ENCODE measurements at regions not wholly inside any gene's neighbourhood (a gene's known extent, or its start where the extent isn't known, plus 50 kb on each side); places are given as distances from the start of the nearest gene placed in this dataset.

- no peak overlapping the region for H3K27ac ChIP-seq (ENCODE audit: low read depth, low read length)
- no peak overlapping the region for H3K4me3 ChIP-seq (ENCODE audit: insufficient read depth, low read length)
- H3K4me1 ChIP-seq (ENCODE audit: insufficient read depth, low read length): no peaks in the 10 kb centered on the region
- no peak for DNase-seq (ENCODE audit: insufficient read length, low spot score, missing footprints)
- H4K20me1 ChIP-seq (ENCODE audit: insufficient read depth, low read length): no peaks in the 10 kb centered on the region
- H3K36me3 ChIP-seq (ENCODE audit: insufficient read depth, low read length): no peaks in the 10 kb centered on the region
- no peak for TF ChIP-seq CTCF (IDR thresholded peaks at IDR 0.05; ENCODE audit: extremely low read depth, low read depth, low read length)
- no peaks in the 10 kb centered on the region for H3K79me2 ChIP-seq (ENCODE audit: insufficient read depth, low read length)
- no peaks in the 10 kb centered on the region for H3K27me3 ChIP-seq (ENCODE audit: insufficient read depth, low read length)
- H2AFZ ChIP-seq (ENCODE audit: low read length): no peak overlapping the region
- H3K9me3 ChIP-seq (ENCODE audit: low read depth, low read length): peaks cover 4% of the 10 kb centered on the region
- no peak overlapping the region for H3K4me2 ChIP-seq (ENCODE audit: insufficient read depth, low read length)
Observed at GRCh38 chr16:35370617-35371016, 1911.2 kb downstream of the TP53TG3F start.

- no peak overlapping the region for H3K4me3 ChIP-seq (ENCODE audit: insufficient read depth, low read length)
- H3K9me3 ChIP-seq (ENCODE audit: low read depth, low read length): no peaks in the 10 kb centered on the region
- no peak overlapping the region for H3K4me2 ChIP-seq (ENCODE audit: insufficient read depth, low read length)
- H3K27me3 ChIP-seq (ENCODE audit: insufficient read depth, low read length): no peaks in the 10 kb centered on the region
- H4K20me1 ChIP-seq (ENCODE audit: insufficient read depth, low read length): no peaks in the 10 kb centered on the region
- no peaks in the 10 kb centered on the region for H3K79me2 ChIP-seq (ENCODE audit: insufficient read depth, low read length)
- H3K36me3 ChIP-seq (ENCODE audit: insufficient read depth, low read length): no peaks in the 10 kb centered on the region
- H2AFZ ChIP-seq (ENCODE audit: low read length): no peak overlapping the region
- no peak for DNase-seq (ENCODE audit: insufficient read length, low spot score, missing footprints)
- no peaks in the 10 kb centered on the region for H3K4me1 ChIP-seq (ENCODE audit: insufficient read depth, low read length)
- TF ChIP-seq CTCF (IDR thresholded peaks at IDR 0.05; ENCODE audit: extremely low read depth, low read depth, low read length): no peak
- H3K27ac ChIP-seq (ENCODE audit: low read depth, low read length): no peak overlapping the region
Observed at GRCh38 chr16:35377142-35377541, 1917.7 kb downstream of the TP53TG3F start.

GRCh38 chr16:35386619-35387018, 1927.2 kb downstream of the TP53TG3F start:
- Histone ChIP-seq H3K9me3 (ENCODE audit: low read depth, low read length) (no peaks in the 10 kb centered on the region), H2AFZ (ENCODE audit: low read length) (no peak overlapping the region), H3K27ac (ENCODE audit: low read depth, low read length) (no peak overlapping the region), H3K27me3 (ENCODE audit: insufficient read depth, low read length) (no peaks in the 10 kb centered on the region), H3K4me3 (ENCODE audit: insufficient read depth, low read length) (no peak overlapping the region), H3K4me1 (ENCODE audit: insufficient read depth, low read length) (no peaks in the 10 kb centered on the region), H3K36me3 (ENCODE audit: insufficient read depth, low read length) (no peaks in the 10 kb centered on the region), H4K20me1 (ENCODE audit: insufficient read depth, low read length) (no peaks in the 10 kb centered on the region), H3K4me2 (ENCODE audit: insufficient read depth, low read length) (no peak overlapping the region), H3K79me2 (ENCODE audit: insufficient read depth, low read length) (no peaks in the 10 kb centered on the region)
- no peak for TF ChIP-seq CTCF (IDR thresholded peaks at IDR 0.05; ENCODE audit: extremely low read depth, low read depth, low read length)
- DNase-seq (ENCODE audit: insufficient read length, low spot score, missing footprints): no peak

GRCh38 chr16:35391328-35391727, 1931.9 kb downstream of the TP53TG3F start:
- Histone ChIP-seq H3K4me1 (ENCODE audit: insufficient read depth, low read length) (no peaks in the 10 kb centered on the region), H3K4me2 (ENCODE audit: insufficient read depth, low read length) (no peak overlapping the region), H4K20me1 (ENCODE audit: insufficient read depth, low read length) (no peaks in the 10 kb centered on the region), H3K9me3 (ENCODE audit: low read depth, low read length) (no peaks in the 10 kb centered on the region), H3K79me2 (ENCODE audit: insufficient read depth, low read length) (no peaks in the 10 kb centered on the region), H3K27me3 (ENCODE audit: insufficient read depth, low read length) (no peaks in the 10 kb centered on the region), H3K27ac (ENCODE audit: low read depth, low read length) (no peak overlapping the region), H2AFZ (ENCODE audit: low read length) (no peak overlapping the region), H3K4me3 (ENCODE audit: insufficient read depth, low read length) (no peak overlapping the region), H3K36me3 (ENCODE audit: insufficient read depth, low read length) (no peaks in the 10 kb centered on the region)
- DNase-seq (ENCODE audit: insufficient read length, low spot score, missing footprints): no peak
- TF ChIP-seq CTCF (IDR thresholded peaks at IDR 0.05; ENCODE audit: extremely low read depth, low read depth, low read length): peak; percentile 35

All from osteoblast (primary cell).